DND-41 (cell line): ENCODE measurements at regions not wholly inside any gene's neighbourhood (a gene's known extent, or its start where the extent isn't known, plus 50 kb on each side); places are given as distances from the start of the nearest gene placed in this dataset.

Experiments
- ATAC-seq: fragments of 200-7000 bp; cut with Tn5 transposase; 3 replicates; pipeline ENCODE4 v1.9.1; 2021; ENCODE audit warnings: low read depth; ENCODE audit not compliant: insufficient read depth
- DNase-seq: peaks from one replicate; pipeline ENCODE4 v3.0.0-alpha.2; 2020
- H2AFZ ChIP-seq: 2 replicates; pipeline ENCODE4 v1.6.0; 2012; ENCODE audit warnings: low read depth, low read length
- H3K27ac ChIP-seq: 2 replicates; pipeline ENCODE4 v1.5.1; 2012; ENCODE audit warnings: low read length, inconsistent platforms
- H3K27me3 ChIP-seq: fragments of 200-600 bp; sonication (generic); 2 replicates; pipeline ENCODE4 v1.6.0; 2012; ENCODE audit warnings: low read length, mild to moderate bottlenecking, inconsistent platforms; ENCODE audit not compliant: insufficient read depth, poor library complexity
- H3K36me3 ChIP-seq: 2 replicates; pipeline ENCODE4 v1.5.1; 2012; ENCODE audit warnings: low read length, inconsistent platforms; ENCODE audit not compliant: insufficient read depth
- H3K4me1 ChIP-seq: 2 replicates; pipeline ENCODE4 v1.5.1; 2012; ENCODE audit warnings: mild to moderate bottlenecking, low read length; ENCODE audit not compliant: insufficient read depth
- H3K4me2 ChIP-seq: 2 replicates; pipeline ENCODE4 v1.6.0; 2012; ENCODE audit warnings: mild to moderate bottlenecking, moderate library complexity, low read length, inconsistent platforms; ENCODE audit not compliant: insufficient read depth
- H3K4me3 ChIP-seq, 2 experiments: fragments of 200-600 bp in 1 of 2; shearing (Covaris generic) in 1 of 2; 2 replicates each; pipeline ENCODE4 v1.5.1; 2012 to 2016; ENCODE audit warnings: inconsistent platforms in 2 of 2, low read length in 2 of 2, mild to moderate bottlenecking in 2 of 2, low read depth in 1 of 2, moderate library complexity in 1 of 2
- H3K79me2 ChIP-seq: 2 replicates; pipeline ENCODE4 v1.6.0; 2012; ENCODE audit warnings: low read length, inconsistent platforms; ENCODE audit not compliant: insufficient read depth
- H3K9ac ChIP-seq: 2 replicates; pipeline ENCODE4 v1.6.0; 2012; ENCODE audit warnings: low read depth, mild to moderate bottlenecking, inconsistent platforms, low read length, moderate library complexity
- H3K9me3 ChIP-seq: 2 replicates; pipeline ENCODE4 v1.5.1; 2012; ENCODE audit warnings: low read length, moderate library complexity, mild to moderate bottlenecking, inconsistent platforms; ENCODE audit not compliant: insufficient read depth, severe bottlenecking
- H4K20me1 ChIP-seq: 2 replicates; pipeline ENCODE4 v1.6.0; 2012; ENCODE audit warnings: low read length; ENCODE audit not compliant: insufficient read depth
- CTCF ChIP-seq: IDR thresholded peaks from 2 replicates; pipeline ENCODE4 v1.5.1; 2012; ENCODE audit warnings: borderline replicate concordance, low read length, moderate library complexity, mild to moderate bottlenecking; ENCODE audit not compliant: poor library complexity, severe bottlenecking; ENCODE audit errors: extremely low read depth
- EZH2 ChIP-seq: IDR thresholded peaks from 3 replicates; pipeline ENCODE4 v1.6.1; 2012; ENCODE audit warnings: borderline replicate concordance, low read depth, mild to moderate bottlenecking, moderate library complexity, low read length, inconsistent platforms; ENCODE audit not compliant: severe bottlenecking

GRCh38 chr2:118721817-118722551 is 125.5 kb downstream of the EN1 start:
- H3K27ac ChIP-seq: no peak overlapping the region
- no peaks in the 10 kb centered on the region for H3K9me3 ChIP-seq
- no peak overlapping the region for H3K9ac ChIP-seq
- no peak overlapping the region for H3K4me3 ChIP-seq
- DNase-seq (no peak), ATAC-seq (no peak)
- no peak overlapping the region for H3K4me2 ChIP-seq
- H3K27me3 ChIP-seq: no peaks in the 10 kb centered on the region
- H4K20me1 ChIP-seq: no peaks in the 10 kb centered on the region
- no peak for TF ChIP-seq EZH2
- TF ChIP-seq CTCF: no peak
- H3K4me1 ChIP-seq: no peaks in the 10 kb centered on the region
- no peak overlapping the region for H2AFZ ChIP-seq
- no peaks in the 10 kb centered on the region for H3K36me3 ChIP-seq
- H3K79me2 ChIP-seq: no peaks in the 10 kb centered on the region

GRCh38 chr2:118720866-118721265 is 126.6 kb downstream of the EN1 start:
- H3K4me1 ChIP-seq: no peaks in the 10 kb centered on the region
- H3K9me3 ChIP-seq: no peaks in the 10 kb centered on the region
- no peak for ATAC-seq
- H4K20me1 ChIP-seq: no peaks in the 10 kb centered on the region
- no peaks in the 10 kb centered on the region for H3K36me3 ChIP-seq
- no peak overlapping the region for H3K27ac ChIP-seq
- H3K27me3 ChIP-seq: no peaks in the 10 kb centered on the region
- TF ChIP-seq CTCF: no peak
- TF ChIP-seq EZH2: no peak
- no peak overlapping the region for H3K4me2 ChIP-seq
- no peak for DNase-seq
- H3K79me2 ChIP-seq: no peaks in the 10 kb centered on the region
- no peak overlapping the region for H3K9ac ChIP-seq
- no peak overlapping the region for H3K4me3 ChIP-seq
- H2AFZ ChIP-seq: no peak overlapping the region

GRCh38 chr2:118718921-118719320 is 128.5 kb downstream of the EN1 start:
- H3K9me3 ChIP-seq: no peaks in the 10 kb centered on the region
- H3K4me3 ChIP-seq: no peak overlapping the region
- H3K9ac ChIP-seq: no peak overlapping the region
- H3K4me1 ChIP-seq: no peaks in the 10 kb centered on the region
- DNase-seq (no peak), ATAC-seq (no peak)
- H3K27ac ChIP-seq: no peak overlapping the region
- H3K79me2 ChIP-seq: no peaks in the 10 kb centered on the region
- no peaks in the 10 kb centered on the region for H3K27me3 ChIP-seq
- no peak overlapping the region for H3K4me2 ChIP-seq
- no peaks in the 10 kb centered on the region for H3K36me3 ChIP-seq
- no peaks in the 10 kb centered on the region for H4K20me1 ChIP-seq
- no peak overlapping the region for H2AFZ ChIP-seq
- no peak for TF ChIP-seq CTCF
- no peak for TF ChIP-seq EZH2

DNA sequence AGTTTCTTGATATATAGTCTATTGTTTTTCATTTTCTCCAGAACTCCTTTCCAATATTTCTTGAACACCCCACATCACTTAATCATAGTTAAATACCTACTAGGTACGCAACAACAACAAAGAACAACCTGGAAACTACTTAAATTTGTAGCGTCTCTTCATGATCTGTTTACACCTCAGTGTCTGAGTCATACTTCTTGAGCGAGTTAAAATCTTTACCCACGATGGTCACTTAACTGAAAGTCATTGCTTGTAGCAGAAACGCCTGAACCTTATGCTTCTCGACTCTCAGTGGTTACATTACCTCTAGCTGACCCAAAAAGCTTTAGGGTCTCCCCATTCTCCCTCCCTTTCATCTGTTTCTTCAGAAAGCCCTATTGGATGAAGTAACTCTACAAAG is 131.3 kb downstream of the EN1 start:
- Histone ChIP-seq H4K20me1 (no peaks in the 10 kb centered on the region), H3K27me3 (no peaks in the 10 kb centered on the region), H3K79me2 (no peaks in the 10 kb centered on the region), H3K4me3 (no peak overlapping the region), H3K4me2 (no peak overlapping the region), H3K9ac (no peak overlapping the region), H3K36me3 (no peaks in the 10 kb centered on the region), H3K4me1 (no peaks in the 10 kb centered on the region), H3K9me3 (no peaks in the 10 kb centered on the region), H3K27ac (no peak overlapping the region), H2AFZ (no peak overlapping the region)
- TF ChIP-seq EZH2 (no peak), CTCF (no peak)
- no peak for DNase-seq
- ATAC-seq: no peak
